Activated CD4-positive, alpha-beta T cell treated with anti-CD3 and anti-CD28 coated beads, Interleukin-2, amount 50 U/mL, for 4 hours (primary cell): ENCODE measurements at regions not wholly inside any gene's neighbourhood (a gene's known extent, or its start where the extent isn't known, plus 50 kb on each side); places are given as distances from the start of the nearest gene placed in this dataset.
A peak's percentile ranks its signal among the peaks of the same experiment; 100 is the strongest.

ENCODE experiments used
- DNase-seq, 2 experiments: peaks; one replicate each; pipeline ENCODE4 v3.0.0-alpha.2; 2020

GRCh38 chr14:98182393-98183055, 1089.5 kb downstream of the BCL11B start:
- peak; percentile 60 to 66 for DNase-seq

- no peak for DNase-seq
These were observed 1088.4 kb downstream of the BCL11B start for GRCh38 chr14:98183556-98183955.

GRCh38 chr14:98184457-98184856, 1087.5 kb downstream of the BCL11B start:
- no peak for DNase-seq

GRCh38 chr14:98185036-98185435, 1087.0 kb downstream of the BCL11B start:
- DNase-seq, result no peak

- no peak for DNase-seq
These were observed 1085.9 kb downstream of the BCL11B start for GRCh38 chr14:98186140-98186539.

- DNase-seq, result no peak
These were observed 1084.7 kb downstream of the BCL11B start for GRCh38 chr14:98187281-98187680.

GRCh38 chr14:98189062-98189461, 1082.9 kb downstream of the BCL11B start:
- no peak for DNase-seq

- peak in 1 of 2 experiments; percentile 28 for DNase-seq
These were observed 1082.5 kb downstream of the BCL11B start for GRCh38 chr14:98189511-98189910.

- DNase-seq, result no peak
These were observed 1082.1 kb downstream of the BCL11B start for GRCh38 chr14:98189944-98190343.

- DNase-seq, result no peak
These were observed 1079.1 kb downstream of the BCL11B start for GRCh38 chr14:98192946-98193345.

GRCh38 chr14:98194821-98195220, 1077.2 kb downstream of the BCL11B start:
- no peak for DNase-seq

GRCh38 chr14:98195256-98195655, 1076.7 kb downstream of the BCL11B start:
- DNase-seq, result no peak

- no peak for DNase-seq
These were observed 1074.1 kb downstream of the BCL11B start for GRCh38 chr14:98197933-98198332.

GRCh38 chr14:98198385-98198784, 1073.6 kb downstream of the BCL11B start:
- no peak for DNase-seq

GRCh38 chr14:98200601-98201000, 1071.4 kb downstream of the BCL11B start:
- DNase-seq, result no peak

GRCh38 chr14:98203421-98203820, 1068.6 kb downstream of the BCL11B start:
- no peak for DNase-seq

GRCh38 chr14:98204139-98204538, 1067.9 kb downstream of the BCL11B start:
- DNase-seq, result no peak

GRCh38 chr14:98207415-98207814, 1064.6 kb downstream of the BCL11B start:
- DNase-seq, result no peak

GRCh38 chr14:98208211-98208611, 1063.8 kb downstream of the BCL11B start:
- no peak for DNase-seq

GRCh38 chr14:98208943-98209342, 1063.1 kb downstream of the BCL11B start:
- DNase-seq, result no peak

- DNase-seq, result peak; percentile 33 to 34
These were observed 1061.8 kb downstream of the BCL11B start for GRCh38 chr14:98210045-98210672.

- no peak for DNase-seq
These were observed 1054.5 kb downstream of the BCL11B start for GRCh38 chr14:98217530-98217929.

GRCh38 chr14:98218218-98218617, 1053.8 kb downstream of the BCL11B start:
- DNase-seq, result no peak

GRCh38 chr14:98219638-98220037, 1052.4 kb downstream of the BCL11B start:
- no peak for DNase-seq

- DNase-seq, result no peak
These were observed 1048.9 kb downstream of the BCL11B start for GRCh38 chr14:98223106-98223505.
